Breast epithelium (tissue), 3 donors: ENCODE measurements at regions not wholly inside any gene's neighbourhood (a gene's known extent, or its start where the extent isn't known, plus 50 kb on each side); places are given as distances from the start of the nearest gene placed in this dataset.

Experiments
- POLR2A ChIP-seq: fragments of 450-650 bp; IDR thresholded peaks from one replicate; pipeline ENCODE4 v1.6.1; 2016; ENCODE audit warnings: antibody characterized with exemption, mild to moderate bottlenecking, moderate library complexity
- POLR2AphosphoS5 ChIP-seq, 3 donors: sonication (generic); formaldehyde crosslinking; IDR thresholded peaks; one replicate each; pipeline ENCODE4 v1.6.1; 2017; ENCODE audit warnings: antibody characterized with exemption in 3 of 3
- TF ChIP-seq, protein P1 (sequence below), 3 donors: fragments of 450-650 bp; IDR thresholded peaks; one replicate each; pipeline ENCODE4 v1.5.1; 2016 to 2017; ENCODE audit warnings: antibody characterized with exemption in 3 of 3, mild to moderate bottlenecking in 3 of 3, moderate library complexity in 3 of 3

DNA sequence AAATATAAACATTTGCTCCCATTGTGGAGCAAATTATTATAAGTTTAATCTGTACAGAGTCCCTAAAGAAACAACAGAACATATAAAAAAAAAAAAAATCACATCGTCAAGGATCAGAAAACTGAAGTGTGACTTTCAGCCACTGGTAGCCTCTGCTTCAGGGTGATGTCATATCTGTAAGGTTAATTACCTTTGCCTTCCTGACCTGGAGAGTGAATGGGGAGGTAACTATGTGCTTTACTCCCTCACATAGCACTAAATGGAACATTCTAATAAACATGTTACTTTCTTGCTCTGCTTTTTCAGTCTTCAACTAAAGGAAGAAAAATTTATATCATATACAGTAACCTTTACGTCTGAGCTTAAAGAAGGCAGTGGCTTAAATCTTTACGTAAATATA lies 70.3 kb upstream of the TRPM3 start:
- TF ChIP-seq, protein P1, sequence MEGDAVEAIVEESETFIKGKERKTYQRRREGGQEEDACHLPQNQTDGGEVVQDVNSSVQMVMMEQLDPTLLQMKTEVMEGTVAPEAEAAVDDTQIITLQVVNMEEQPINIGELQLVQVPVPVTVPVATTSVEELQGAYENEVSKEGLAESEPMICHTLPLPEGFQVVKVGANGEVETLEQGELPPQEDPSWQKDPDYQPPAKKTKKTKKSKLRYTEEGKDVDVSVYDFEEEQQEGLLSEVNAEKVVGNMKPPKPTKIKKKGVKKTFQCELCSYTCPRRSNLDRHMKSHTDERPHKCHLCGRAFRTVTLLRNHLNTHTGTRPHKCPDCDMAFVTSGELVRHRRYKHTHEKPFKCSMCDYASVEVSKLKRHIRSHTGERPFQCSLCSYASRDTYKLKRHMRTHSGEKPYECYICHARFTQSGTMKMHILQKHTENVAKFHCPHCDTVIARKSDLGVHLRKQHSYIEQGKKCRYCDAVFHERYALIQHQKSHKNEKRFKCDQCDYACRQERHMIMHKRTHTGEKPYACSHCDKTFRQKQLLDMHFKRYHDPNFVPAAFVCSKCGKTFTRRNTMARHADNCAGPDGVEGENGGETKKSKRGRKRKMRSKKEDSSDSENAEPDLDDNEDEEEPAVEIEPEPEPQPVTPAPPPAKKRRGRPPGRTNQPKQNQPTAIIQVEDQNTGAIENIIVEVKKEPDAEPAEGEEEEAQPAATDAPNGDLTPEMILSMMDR (IDR thresholded peaks at IDR 0.05): no peak
- TF ChIP-seq POLR2AphosphoS5 (IDR thresholded peaks at IDR 0.05) (no peak), POLR2A (no peak)
